GM21528 (cell line): ENCODE measurements at regions not wholly inside any gene's neighbourhood (a gene's known extent, or its start where the extent isn't known, plus 50 kb on each side); places are given as distances from the start of the nearest gene placed in this dataset.

Experiments
- ATAC-seq: cut with Tn5 transposase; IDR thresholded peaks from one replicate; pipeline ENCODE4 v1.9.1; 2021; ENCODE audit warnings: mild to moderate bottlenecking, moderate library complexity; ENCODE audit not compliant: unreplicated experiment, low FRiP score

GRCh38 chr6:12501990-12502389 is 211.8 kb downstream of the EDN1 start:
- ATAC-seq = no peak

- ATAC-seq = no peak
Measured at GRCh38 chr6:12504325-12504966, 212.1 kb upstream of the PHACTR1 start.

- ATAC-seq = no peak
Measured at GRCh38 chr6:12505486-12505885, 211.1 kb upstream of the PHACTR1 start.

GRCh38 chr6:12506159-12506558 is 210.4 kb upstream of the PHACTR1 start:
- ATAC-seq = no peak

GRCh38 chr6:12507636-12508035 is 208.9 kb upstream of the PHACTR1 start:
- ATAC-seq = no peak

- no peak for ATAC-seq
Measured at GRCh38 chr6:12508553-12508952, 208.0 kb upstream of the PHACTR1 start.

GRCh38 chr6:12509060-12509459 is 207.5 kb upstream of the PHACTR1 start:
- no peak for ATAC-seq

GRCh38 chr6:12516070-12516469 is 200.5 kb upstream of the PHACTR1 start:
- no peak for ATAC-seq

- no peak for ATAC-seq
Measured at GRCh38 chr6:12522347-12522746, 194.2 kb upstream of the PHACTR1 start.

GRCh38 chr6:12523726-12524125 is 192.8 kb upstream of the PHACTR1 start:
- ATAC-seq = no peak

- ATAC-seq = no peak
Measured at GRCh38 chr6:12525276-12525675, 191.3 kb upstream of the PHACTR1 start.

GRCh38 chr6:12527339-12527738 is 189.2 kb upstream of the PHACTR1 start:
- no peak for ATAC-seq

GRCh38 chr6:12528136-12528535 is 188.4 kb upstream of the PHACTR1 start:
- ATAC-seq = no peak

GRCh38 chr6:12528581-12529363 is 187.8 kb upstream of the PHACTR1 start:
- ATAC-seq = no peak

- no peak for ATAC-seq
Measured at GRCh38 chr6:12529364-12530019, 187.1 kb upstream of the PHACTR1 start.

- ATAC-seq = no peak
Measured at GRCh38 chr6:12530345-12530744, 186.2 kb upstream of the PHACTR1 start.

- ATAC-seq = no peak
Measured at GRCh38 chr6:12533586-12533985, 183.0 kb upstream of the PHACTR1 start.

- no peak for ATAC-seq
Measured at GRCh38 chr6:12534069-12534853, 182.3 kb upstream of the PHACTR1 start.

GRCh38 chr6:12535586-12536314 is 180.8 kb upstream of the PHACTR1 start:
- no peak for ATAC-seq

GRCh38 chr6:12536416-12536815 is 180.2 kb upstream of the PHACTR1 start:
- ATAC-seq = no peak
